VCaP (cell line): ENCODE measurements at regions not wholly inside any gene's neighbourhood (a gene's known extent, or its start where the extent isn't known, plus 50 kb on each side); places are given as distances from the start of the nearest gene placed in this dataset.

Experiments used
- H3K27ac ChIP-seq: fragments of 450-650 bp; 2 replicates; pipeline ENCODE4 v1.5.1; 2017
- CTCF ChIP-seq: fragments of 450-650 bp; conservative IDR thresholded peaks from 2 replicates; pipeline ENCODE4 v1.5.1; 2017; ENCODE audit warnings: mild to moderate bottlenecking, moderate library complexity

DNA sequence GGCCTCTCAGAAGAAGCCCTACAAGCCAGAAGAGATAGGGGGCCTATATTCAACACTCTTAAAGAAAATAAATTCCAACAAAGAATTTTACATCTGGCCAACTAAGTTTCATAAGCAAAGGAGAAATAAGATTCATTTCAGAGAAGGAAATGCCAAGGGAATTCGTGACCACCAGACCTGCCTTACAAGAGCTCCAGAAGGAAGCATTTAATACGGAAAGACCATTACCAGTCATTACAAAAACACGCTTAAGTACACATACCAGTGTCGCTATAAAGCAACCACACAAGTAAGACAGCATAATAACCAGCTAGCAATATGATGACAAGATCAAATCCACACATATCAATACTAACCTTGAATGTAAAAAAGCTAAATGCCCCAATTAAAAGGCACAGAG is 704.9 kb upstream of the CHRM3 start:
- TF ChIP-seq CTCF: no peak

DNA sequence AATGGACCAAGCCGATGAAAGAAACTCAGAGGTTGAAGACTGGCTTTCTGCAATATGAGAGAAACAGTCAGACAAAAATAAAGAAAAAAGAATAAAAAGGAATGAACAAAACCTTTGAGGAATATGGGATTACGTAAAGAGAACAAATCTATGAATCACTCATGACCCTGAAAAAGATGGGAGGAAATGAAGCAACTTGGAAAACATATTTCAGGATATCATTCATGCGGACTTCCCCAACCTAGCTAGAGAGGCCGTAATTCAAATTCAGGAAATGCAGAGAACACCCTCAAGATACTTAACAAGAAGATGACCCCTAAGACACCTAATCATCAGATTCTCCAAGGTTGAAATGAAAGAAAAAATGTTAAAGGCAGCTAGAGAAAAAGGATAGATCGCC is 705.3 kb upstream of the CHRM3 start:
- H3K27ac ChIP-seq: no peak overlapping the region
- no peak for TF ChIP-seq CTCF

More for the DNA sequence above, 704.9 kb upstream of the CHRM3 start:
- H3K27ac ChIP-seq: no peak overlapping the region

DNA sequence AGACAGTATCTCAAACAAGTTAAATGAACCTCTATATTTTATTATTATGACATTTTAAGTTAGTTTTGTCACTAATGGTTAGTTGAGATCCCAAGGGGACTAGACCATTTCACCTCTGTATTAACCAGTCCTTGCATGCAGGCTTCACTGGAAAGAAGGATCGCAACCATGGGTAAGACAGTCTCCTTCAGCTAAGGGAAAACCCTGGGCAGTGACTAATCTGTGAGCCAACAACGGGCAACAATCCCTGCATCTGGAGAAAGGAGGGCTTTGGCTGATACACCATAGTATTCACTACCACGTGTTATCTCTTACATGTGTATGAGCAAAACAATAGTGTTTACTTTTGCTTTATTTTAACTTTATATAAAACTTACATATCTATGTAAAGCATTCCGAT is 708.8 kb upstream of the CHRM3 start:
- TF ChIP-seq CTCF: no peak
- H3K27ac ChIP-seq: no peak overlapping the region

DNA sequence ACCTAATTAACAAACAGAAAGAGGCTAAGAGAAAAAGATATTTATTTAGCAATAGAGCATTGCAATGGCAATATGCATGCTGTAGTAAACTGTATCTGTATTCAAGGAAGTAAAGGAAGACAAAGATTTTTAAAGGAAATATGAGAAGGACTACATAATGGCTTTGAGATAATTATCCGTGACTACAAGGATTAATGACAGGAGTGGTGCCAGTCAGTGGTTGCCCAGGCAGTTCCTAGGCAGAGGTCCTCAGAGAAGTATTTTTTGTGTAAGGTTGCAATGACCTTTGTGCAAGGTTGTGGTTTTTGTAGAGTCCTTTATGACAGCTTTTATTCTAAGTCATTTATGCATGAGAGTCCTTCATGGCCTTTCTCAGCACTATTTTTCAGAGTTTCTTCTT is 711.1 kb upstream of the CHRM3 start:
- no peak for TF ChIP-seq CTCF
- H3K27ac ChIP-seq: no peak overlapping the region

DNA sequence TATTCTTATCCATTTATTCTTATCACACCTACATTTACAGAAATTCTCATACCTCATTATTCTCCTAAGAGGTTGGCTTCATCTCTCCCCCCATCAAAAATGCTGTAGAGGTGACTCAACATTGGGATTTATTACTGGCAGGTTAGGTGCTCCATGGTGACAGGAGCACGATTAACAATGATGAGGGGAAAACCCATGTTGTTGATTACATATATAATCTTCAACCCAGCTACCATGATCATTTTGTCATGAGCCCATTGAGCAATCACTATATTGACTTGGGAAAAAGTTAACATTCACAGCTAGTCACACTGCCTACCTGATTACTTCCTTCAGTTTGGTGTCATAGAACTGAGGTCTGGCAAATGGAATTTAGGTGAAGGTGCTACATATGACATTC is 712.1 kb upstream of the CHRM3 start:
- no peak overlapping the region for H3K27ac ChIP-seq
- no peak for TF ChIP-seq CTCF

DNA sequence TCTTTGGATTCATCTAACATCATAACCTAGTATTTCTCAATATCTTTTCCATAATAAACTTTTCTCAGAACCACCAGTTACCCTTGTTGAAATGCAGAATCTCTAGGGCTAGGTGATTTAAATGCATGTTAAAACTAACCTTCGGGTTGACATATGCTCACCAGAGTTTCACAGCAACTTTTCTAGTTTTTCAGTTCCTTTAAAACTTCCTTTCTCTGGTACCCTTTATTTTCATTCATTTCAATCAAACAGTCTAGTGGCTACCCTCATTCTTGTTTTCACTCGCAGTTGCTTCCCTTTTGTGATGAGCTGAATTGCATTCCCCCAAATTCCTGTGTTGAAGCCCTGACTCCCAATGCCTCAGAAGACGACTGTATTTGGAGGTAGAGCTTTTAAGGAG is 712.8 kb upstream of the CHRM3 start:
- TF ChIP-seq CTCF: no peak
- H3K27ac ChIP-seq: no peak overlapping the region

GRCh38 chr1:238672806-238673205 is 713.6 kb upstream of the CHRM3 start:
- H3K27ac ChIP-seq: no peak overlapping the region
- TF ChIP-seq CTCF: no peak

GRCh38 chr1:238672262-238672661 is 714.1 kb upstream of the CHRM3 start:
- no peak overlapping the region for H3K27ac ChIP-seq
- TF ChIP-seq CTCF: no peak
